Testis (tissue), 2 donors: ENCODE measurements at regions not wholly inside any gene's neighbourhood (a gene's known extent, or its start where the extent isn't known, plus 50 kb on each side); places are given as distances from the start of the nearest gene placed in this dataset.

Source experiments
- POLR2A ChIP-seq: fragments of 450-650 bp; IDR thresholded peaks from one replicate; pipeline ENCODE4 v1.6.1; 2017; ENCODE audit warnings: antibody characterized with exemption, mild to moderate bottlenecking, moderate library complexity
- TF ChIP-seq, protein P1 (sequence below), 3 experiments: fragments of 450-650 bp in 2 of 3; fragments of 200-600 bp in 1 of 3; sonication (generic) in 1 of 3; IDR thresholded peaks; one replicate each; pipeline ENCODE4 v1.5.1; 2016 to 2019; ENCODE audit warnings: antibody characterized with exemption in 3 of 3, mild to moderate bottlenecking in 2 of 3, moderate library complexity in 1 of 3

DNA sequence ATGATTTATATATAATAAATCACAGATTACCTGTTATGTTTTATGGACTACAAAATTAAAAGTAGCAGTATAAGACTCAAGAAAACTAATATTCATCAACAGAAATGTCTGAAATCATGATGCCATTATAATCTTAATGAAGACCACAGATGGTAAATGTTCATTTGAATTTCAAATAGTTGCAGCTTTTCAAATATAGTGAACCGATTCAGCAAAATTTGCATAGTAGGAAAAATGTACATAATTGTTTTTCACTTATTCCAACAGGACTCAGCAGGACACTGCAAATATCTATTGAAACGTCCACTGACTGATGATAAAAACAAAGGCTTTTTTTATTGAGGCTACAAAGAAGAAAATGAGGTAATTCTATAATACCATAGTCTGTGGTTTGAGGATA, 51.2 kb upstream of the LSM8 start:
- TF ChIP-seq POLR2A: no peak
- TF ChIP-seq, protein P1, sequence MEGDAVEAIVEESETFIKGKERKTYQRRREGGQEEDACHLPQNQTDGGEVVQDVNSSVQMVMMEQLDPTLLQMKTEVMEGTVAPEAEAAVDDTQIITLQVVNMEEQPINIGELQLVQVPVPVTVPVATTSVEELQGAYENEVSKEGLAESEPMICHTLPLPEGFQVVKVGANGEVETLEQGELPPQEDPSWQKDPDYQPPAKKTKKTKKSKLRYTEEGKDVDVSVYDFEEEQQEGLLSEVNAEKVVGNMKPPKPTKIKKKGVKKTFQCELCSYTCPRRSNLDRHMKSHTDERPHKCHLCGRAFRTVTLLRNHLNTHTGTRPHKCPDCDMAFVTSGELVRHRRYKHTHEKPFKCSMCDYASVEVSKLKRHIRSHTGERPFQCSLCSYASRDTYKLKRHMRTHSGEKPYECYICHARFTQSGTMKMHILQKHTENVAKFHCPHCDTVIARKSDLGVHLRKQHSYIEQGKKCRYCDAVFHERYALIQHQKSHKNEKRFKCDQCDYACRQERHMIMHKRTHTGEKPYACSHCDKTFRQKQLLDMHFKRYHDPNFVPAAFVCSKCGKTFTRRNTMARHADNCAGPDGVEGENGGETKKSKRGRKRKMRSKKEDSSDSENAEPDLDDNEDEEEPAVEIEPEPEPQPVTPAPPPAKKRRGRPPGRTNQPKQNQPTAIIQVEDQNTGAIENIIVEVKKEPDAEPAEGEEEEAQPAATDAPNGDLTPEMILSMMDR (IDR thresholded peaks at IDR 0.05): no peak
